NCI-H446 (cell line): ENCODE measurements at regions not wholly inside any gene's neighbourhood (a gene's known extent, or its start where the extent isn't known, plus 50 kb on each side); places are given as distances from the start of the nearest gene placed in this dataset.
A peak's percentile ranks its signal among the peaks of the same experiment; 100 is the strongest.

Experiments
- DNase-seq, 2 experiments: peaks; one replicate each; lab custom pipeline; 2025; lab: John Stamatoyannopoulos, UW

DNA sequence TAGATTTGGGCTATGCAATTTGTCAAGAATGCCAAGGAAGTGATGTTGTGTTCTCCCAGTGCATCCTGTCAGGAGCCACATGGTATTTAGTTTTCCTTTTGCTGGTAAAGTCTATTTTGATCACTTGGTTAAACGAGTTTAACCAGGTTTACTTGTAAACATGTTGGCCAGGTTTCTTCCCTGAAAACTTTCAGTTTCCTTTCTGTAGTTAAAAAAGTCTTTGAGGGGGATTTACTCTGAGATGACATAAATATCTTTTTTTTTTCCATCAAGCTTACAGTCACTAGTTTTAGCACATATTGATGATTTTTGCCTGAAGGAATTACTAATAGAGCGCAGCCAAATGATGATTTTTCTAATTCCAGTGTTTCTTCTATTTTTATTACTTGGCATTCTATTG, 320.5 kb downstream of the PHF14 start:
- DNase-seq = no peak

DNA sequence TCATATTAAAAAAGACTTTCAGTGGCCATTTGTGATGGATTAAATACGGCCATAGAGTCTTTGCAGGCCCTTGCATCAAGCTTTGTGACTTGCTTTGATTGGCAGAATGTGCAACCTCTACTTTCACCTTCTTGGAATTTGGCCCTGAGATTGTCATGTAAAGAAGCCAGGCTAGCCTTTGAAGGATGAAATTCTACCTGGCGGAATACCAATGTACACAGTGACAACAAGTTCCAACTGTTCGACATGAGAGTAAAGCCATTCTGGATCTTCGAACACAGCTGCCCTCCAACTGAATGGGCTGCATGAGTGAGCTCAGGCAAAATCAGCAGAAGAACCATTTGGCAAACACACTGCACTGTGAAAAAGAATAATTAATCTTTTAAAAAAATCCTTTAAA, 321.3 kb downstream of the PHF14 start:
- DNase-seq = peak; percentile 76 to 94

DNA sequence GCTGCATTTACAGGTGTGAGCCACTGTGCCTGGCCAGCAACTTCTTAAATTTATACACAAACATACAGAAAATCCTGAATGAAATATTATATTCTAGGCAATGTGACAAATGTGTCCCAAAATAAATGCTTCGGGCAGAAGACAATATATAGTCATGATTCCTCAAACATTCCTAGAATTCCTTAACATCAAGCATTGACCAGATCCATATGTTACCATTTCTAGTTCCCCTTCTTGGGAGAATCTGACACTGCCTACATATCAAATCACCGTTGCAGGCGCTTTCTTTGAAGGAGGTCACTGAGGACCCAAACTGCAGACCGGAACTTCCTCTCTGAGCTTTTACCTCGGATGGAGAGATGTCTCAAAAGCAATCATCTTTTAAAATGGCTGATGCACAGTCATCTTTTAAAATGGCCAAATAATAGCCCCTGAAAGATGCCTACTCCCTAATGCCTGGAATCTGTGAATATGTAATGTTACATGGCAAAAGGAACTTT, 323.5 kb downstream of the PHF14 start:
- peak in 1 of 2 experiments; percentile 21 for DNase-seq

DNA sequence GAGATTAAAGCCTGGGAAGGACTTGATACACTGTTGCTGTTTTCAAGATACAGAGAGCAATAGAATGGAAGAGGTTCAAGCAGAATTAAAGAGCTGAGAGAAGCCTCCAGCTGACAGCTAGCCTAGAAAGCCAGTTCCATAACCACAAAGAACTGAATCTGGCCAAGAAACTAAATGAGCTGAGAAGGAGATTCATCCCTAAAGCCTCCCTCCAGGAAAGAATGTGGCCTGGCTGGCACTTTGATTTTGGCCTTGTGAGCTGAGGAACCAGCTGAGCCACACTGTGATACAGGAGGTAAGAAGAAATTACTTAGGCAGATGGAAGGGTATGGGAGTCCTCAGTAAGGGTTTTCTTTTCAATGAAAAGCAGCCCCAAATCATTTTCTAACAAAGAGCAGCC, 324.1 kb downstream of the PHF14 start:
- DNase-seq = peak; percentile 12 to 75

DNA sequence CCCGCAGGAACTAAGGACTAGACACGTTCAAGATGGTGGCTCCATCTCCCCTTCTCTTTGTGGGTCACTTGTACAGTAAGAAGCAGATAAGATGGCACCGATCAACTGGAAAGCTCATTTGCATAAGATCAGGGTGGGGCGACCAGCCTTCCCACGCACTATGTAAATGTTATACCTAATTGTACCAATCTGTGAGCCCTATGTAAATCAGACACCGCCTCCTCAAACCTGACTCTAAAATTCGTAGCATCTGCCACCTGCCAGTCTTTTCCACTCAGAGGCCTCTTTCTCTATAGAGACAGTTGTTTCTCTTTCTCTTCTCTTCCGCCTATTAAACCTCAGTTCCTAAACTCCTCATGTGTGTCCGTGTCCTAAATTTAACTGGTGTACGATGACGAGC, 324.5 kb downstream of the PHF14 start:
- DNase-seq = peak; percentile 15 to 73

DNA sequence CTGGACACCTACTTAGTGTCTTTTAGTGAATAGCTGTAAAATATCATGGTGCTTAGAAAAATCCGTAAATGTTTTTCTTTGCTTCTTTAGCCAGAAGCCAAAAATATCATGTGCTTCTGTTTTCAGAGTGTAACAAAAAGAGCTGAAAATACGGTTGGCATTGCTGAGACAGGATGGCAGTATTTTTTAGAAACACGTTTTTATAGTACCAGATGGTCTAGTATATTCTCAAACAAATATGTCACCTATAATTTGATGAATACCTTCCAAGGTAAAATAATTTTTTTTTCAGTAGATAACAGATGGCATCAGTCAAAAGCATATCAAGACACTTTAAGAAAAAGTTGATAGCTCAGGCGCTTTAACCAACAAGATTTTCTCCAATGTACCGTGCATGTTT, 326.6 kb downstream of the PHF14 start:
- peak in 1 of 2 experiments; percentile 21 for DNase-seq

DNA sequence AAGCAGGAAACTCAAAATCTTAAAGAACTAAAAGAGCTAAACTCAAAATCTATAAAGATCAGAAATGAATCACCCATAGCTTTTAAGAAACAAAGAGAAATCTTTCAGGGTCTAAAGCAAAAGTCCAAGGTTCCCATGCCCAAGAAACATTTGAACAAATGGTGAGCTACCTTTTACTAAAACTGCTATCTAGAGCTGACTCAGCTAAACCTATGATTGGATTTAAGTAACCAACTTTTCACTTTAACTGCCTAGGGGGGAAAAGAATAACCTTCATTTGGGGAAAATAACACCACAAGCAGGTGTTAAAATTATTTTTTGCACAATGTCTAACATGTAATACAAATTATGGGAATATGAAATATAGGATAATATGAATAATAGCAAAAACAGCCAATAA, 328.4 kb downstream of the PHF14 start:
- DNase-seq = no peak

DNA sequence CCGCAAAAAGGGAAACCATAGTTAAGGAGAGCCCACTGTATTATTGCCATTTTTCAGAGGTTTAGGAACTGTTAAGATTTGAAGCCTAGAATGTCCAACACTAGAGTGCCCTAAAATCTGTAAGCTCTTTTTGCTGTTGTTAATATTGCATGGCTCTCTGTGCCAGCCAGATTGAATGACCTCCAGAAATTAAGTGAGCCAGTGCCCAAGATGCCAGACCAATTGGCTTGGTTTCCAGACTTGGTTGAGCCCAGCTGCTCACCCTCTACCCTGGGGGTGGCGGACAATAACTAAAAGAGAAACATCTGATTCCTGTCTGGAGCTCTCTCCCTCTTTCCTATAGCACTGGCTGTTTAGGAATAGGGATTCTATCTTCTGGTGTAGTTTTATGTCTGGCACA, 340.1 kb downstream of the PHF14 start:
- peak; percentile 23 to 86 for DNase-seq

DNA sequence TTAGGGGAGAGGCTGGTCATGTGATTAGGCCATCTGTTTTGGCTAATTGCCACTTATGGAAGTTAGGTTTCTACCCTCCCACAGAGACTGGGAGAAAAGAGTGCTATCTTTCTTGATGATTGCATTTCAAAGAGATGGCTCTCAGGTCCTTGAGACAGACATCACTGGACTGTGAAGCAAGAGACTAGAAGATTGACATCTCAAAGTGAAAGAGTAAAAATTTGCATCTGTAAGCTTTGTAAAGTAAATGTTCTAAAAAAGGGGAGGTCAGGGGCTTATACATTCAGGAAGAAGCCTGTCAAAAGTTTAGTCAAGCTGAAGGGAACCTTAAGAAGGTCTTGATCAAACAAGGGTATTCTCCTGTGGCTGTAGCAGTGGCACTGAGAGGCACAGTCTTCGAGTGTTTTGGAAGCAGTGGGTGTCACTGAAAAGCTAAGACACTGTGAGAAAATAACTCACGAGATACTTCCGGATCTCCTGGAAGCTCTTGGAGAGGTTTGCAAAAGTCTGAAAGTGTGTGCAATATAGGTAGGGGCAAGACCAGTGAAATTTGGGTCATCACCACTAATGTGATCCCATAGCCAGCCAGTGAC, 342.1 kb downstream of the PHF14 start:
- no peak for DNase-seq

DNA sequence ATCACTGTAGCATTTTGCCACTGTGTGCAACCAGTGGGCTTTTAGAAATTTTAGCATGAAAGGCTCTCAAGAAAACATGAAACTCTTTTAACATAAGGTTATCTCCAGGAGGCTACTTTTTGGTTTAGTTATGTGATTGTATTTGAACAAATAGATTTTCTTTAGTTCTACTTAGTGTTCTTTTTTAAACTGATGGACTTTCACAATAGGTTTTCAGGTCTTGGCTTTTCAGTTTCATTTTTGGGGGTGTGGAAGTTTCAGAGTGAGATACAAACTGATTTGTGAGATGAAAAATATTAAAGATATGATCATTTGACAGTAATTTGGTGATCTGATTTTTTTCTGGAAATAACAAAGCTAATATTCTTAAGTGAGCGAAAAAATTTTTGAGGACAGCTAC, 344.1 kb downstream of the PHF14 start:
- DNase-seq = no peak

DNA sequence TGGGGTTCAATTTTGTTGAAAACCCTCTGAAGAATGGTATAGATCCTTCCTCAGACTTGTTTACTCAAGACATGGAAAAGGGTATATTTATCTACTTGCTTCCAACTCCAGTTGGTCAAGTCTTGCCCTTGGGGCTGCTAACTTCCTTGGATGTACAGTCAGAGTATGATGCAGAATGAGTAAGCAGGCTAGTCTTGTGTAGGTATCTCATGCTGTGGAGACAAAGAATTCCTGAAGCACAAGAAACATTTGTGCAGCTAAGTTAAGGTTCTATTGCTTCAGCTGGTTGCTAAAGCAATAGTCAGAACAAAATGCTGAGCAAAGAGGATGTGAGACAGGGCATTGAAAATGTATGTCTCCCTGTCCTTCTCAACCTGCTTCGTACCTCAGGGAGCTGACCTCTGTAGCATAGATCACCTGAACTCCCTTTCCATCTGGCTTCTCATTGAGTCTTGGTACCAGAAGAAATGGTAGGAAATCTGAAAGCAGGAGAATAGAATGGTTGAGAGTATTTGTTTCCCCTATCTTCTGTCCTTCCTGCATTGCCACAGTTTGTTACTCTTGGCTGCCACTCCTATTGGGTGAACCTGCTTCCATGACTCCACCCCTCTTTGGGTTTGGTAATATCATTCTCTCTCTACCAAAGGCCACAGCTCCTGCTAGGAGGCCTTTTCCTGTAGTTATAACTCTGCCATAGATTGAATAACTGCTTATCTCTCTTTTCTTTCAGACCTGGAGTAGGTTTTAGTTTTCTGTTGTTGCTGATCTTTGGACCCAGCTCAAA, 346.0 kb downstream of the PHF14 start:
- no peak for DNase-seq
